Cardiac muscle cell (in vitro differentiated cells and primary cell): ENCODE measurements at regions not wholly inside any gene's neighbourhood (a gene's known extent, or its start where the extent isn't known, plus 50 kb on each side); places are given as distances from the start of the nearest gene placed in this dataset.
"Not testable (repeated sequence)": the region's sequence is repeated elsewhere in the genome, so short reads cannot be mapped to it uniquely, and the experiment has no call there.

Experiments used
- DNase-seq, 2 donors: peaks; one replicate each; pipeline versions ENCODE4 v3.0.0 to v3.0.0-alpha.2; 2010 to 2017; ENCODE audit warnings: low read depth in 1 of 2, low spot score in 1 of 2
- H3K27ac ChIP-seq: fragments of 200-600 bp; sonication (generic); 2 replicates; pipeline ENCODE4 v1.5.1; 2016
- H3K27me3 ChIP-seq: fragments of 200-600 bp; sonication (generic); 2 replicates; pipeline ENCODE4 v1.6.0; 2016; ENCODE audit warnings: control low read depth
- H3K36me3 ChIP-seq: fragments of 200-600 bp; sonication (generic); 2 replicates; pipeline ENCODE4 v1.5.1; 2016; ENCODE audit warnings: control low read depth
- H3K4me1 ChIP-seq: fragments of 200-600 bp; sonication (generic); 2 replicates; pipeline ENCODE4 v1.8.1; 2017; ENCODE audit warnings: low read depth, mild to moderate bottlenecking, mixed run types
- H3K4me3 ChIP-seq: fragments of 200-600 bp; sonication (generic); 2 replicates; pipeline ENCODE4 v1.5.1; 2016; ENCODE audit warnings: mild to moderate bottlenecking
- H3K9me3 ChIP-seq: fragments of 200-600 bp; sonication (generic); 2 replicates; pipeline ENCODE4 v1.5.1; 2017; ENCODE audit warnings: low read depth, mild to moderate bottlenecking, control low read depth
- TF ChIP-seq, protein P1 (sequence below): IDR thresholded peaks from 2 replicates; pipeline ENCODE4 v1.5.1; 2012; ENCODE audit warnings: low read depth, mild to moderate bottlenecking, low read length

DNA sequence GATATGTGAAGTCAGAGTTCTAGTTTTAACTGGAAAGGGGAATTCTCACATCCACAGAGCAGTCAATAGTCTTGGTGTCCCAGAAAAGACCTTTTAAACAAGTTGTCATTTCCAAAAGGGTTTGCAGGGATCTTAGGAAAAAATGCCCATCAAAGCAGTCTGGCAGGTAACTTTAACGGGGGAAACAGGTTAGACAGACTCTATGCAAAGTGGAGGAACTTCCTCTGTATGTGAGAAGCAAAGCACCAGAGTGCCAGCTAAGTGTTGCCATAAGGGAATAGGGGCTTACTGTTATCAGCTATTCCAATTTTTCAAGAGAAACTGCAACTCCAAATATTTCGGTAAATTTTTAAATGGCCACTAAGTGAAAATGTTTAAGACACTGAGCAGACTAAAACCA, 307.9 kb upstream of the MDFIC2 start:
- Histone ChIP-seq H3K9me3 (no peaks in the 10 kb centered on the region), H3K4me1 (no peaks in the 10 kb centered on the region), H3K27ac (no peak overlapping the region), H3K36me3 (no peaks in the 10 kb centered on the region), H3K4me3 (no peak overlapping the region), H3K27me3 (no peaks in the 10 kb centered on the region)
- TF ChIP-seq, protein P1, sequence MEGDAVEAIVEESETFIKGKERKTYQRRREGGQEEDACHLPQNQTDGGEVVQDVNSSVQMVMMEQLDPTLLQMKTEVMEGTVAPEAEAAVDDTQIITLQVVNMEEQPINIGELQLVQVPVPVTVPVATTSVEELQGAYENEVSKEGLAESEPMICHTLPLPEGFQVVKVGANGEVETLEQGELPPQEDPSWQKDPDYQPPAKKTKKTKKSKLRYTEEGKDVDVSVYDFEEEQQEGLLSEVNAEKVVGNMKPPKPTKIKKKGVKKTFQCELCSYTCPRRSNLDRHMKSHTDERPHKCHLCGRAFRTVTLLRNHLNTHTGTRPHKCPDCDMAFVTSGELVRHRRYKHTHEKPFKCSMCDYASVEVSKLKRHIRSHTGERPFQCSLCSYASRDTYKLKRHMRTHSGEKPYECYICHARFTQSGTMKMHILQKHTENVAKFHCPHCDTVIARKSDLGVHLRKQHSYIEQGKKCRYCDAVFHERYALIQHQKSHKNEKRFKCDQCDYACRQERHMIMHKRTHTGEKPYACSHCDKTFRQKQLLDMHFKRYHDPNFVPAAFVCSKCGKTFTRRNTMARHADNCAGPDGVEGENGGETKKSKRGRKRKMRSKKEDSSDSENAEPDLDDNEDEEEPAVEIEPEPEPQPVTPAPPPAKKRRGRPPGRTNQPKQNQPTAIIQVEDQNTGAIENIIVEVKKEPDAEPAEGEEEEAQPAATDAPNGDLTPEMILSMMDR = no peak
- DNase-seq = no peak

GRCh38 chr3:70618151-70618550, 305.7 kb upstream of the MDFIC2 start:
- TF ChIP-seq, protein P1 = no peak
- Histone ChIP-seq H3K36me3 (no peaks in the 10 kb centered on the region), H3K4me1 (no peaks in the 10 kb centered on the region), H3K27me3 (no peaks in the 10 kb centered on the region), H3K4me3 (no peak overlapping the region), H3K9me3 (no peaks in the 10 kb centered on the region), H3K27ac (no peak overlapping the region)
- no peak for DNase-seq

- H3K27me3 ChIP-seq, H3K9me3 ChIP-seq, H3K4me1 ChIP-seq, DNase-seq, H3K4me3 ChIP-seq, H3K27ac ChIP-seq, H3K36me3 ChIP-seq: not testable (repeated sequence)
Measured at GRCh38 chr3:70617349-70617748, 304.9 kb upstream of the MDFIC2 start.

GRCh38 chr3:70615286-70615685, 302.8 kb upstream of the MDFIC2 start:
- Histone ChIP-seq H3K4me3 (no peak overlapping the region), H3K36me3 (no peaks in the 10 kb centered on the region), H3K27ac (no peak overlapping the region), H3K9me3 (no peaks in the 10 kb centered on the region), H3K27me3 (no peaks in the 10 kb centered on the region), H3K4me1 (no peaks in the 10 kb centered on the region)
- DNase-seq = no peak
- TF ChIP-seq, protein P1 = no peak

- TF ChIP-seq, protein P1 = no peak
- no peaks in the 10 kb centered on the region for H3K27me3 ChIP-seq
- H3K4me3 ChIP-seq = no peak overlapping the region
- H3K4me1 ChIP-seq = no peaks in the 10 kb centered on the region
- no peak for DNase-seq
- H3K9me3 ChIP-seq = no peaks in the 10 kb centered on the region
- H3K36me3 ChIP-seq = no peaks in the 10 kb centered on the region
- no peak overlapping the region for H3K27ac ChIP-seq
Measured at GRCh38 chr3:70614111-70614510, 301.7 kb upstream of the MDFIC2 start.

GRCh38 chr3:70612920-70613319, 300.5 kb upstream of the MDFIC2 start:
- Histone ChIP-seq H3K9me3 (no peaks in the 10 kb centered on the region), H3K36me3 (no peaks in the 10 kb centered on the region), H3K4me3 (no peak overlapping the region), H3K27me3 (no peaks in the 10 kb centered on the region), H3K27ac (no peak overlapping the region), H3K4me1 (no peaks in the 10 kb centered on the region)
- no peak for DNase-seq
- TF ChIP-seq, protein P1 = no peak

- not testable (repeated sequence) for H3K9me3 ChIP-seq, H3K27ac ChIP-seq, H3K4me3 ChIP-seq, H3K4me1 ChIP-seq, DNase-seq, H3K27me3 ChIP-seq, H3K36me3 ChIP-seq
Measured at GRCh38 chr3:70611667-70612277, 299.3 kb upstream of the MDFIC2 start.
